Astrocyte of the hippocampus (primary cell): ENCODE measurements at regions not wholly inside any gene's neighbourhood (a gene's known extent, or its start where the extent isn't known, plus 50 kb on each side); places are given as distances from the start of the nearest gene placed in this dataset.
"Not testable (repeated sequence)": the region's sequence is repeated elsewhere in the genome, so short reads cannot be mapped to it uniquely, and the experiment has no call there.

Experiments used
- DNase-seq: peaks from one replicate; pipeline ENCODE4 v3.0.0; 2011; ENCODE audit warnings: low read depth, low spot score

DNA sequence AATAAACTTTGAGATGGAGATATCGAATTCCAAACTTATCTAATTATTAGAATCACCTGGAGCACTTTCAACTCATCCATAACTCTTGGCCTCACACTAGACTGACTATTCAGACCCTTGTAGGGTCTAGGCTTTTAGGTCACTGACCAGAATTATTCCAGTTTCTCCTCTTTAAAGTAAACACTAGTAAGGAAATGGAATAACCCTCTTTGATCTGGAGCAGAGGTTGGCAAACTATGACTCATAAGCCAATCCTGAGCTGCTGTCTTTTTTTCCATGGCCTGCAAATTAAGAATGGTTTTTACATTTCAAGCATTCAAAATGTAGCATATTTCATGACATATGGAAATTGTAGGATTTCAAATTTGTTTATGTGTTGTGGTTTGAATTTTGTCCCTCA lies 1601.9 kb downstream of the REEP3 start:
- no peak for DNase-seq

DNA sequence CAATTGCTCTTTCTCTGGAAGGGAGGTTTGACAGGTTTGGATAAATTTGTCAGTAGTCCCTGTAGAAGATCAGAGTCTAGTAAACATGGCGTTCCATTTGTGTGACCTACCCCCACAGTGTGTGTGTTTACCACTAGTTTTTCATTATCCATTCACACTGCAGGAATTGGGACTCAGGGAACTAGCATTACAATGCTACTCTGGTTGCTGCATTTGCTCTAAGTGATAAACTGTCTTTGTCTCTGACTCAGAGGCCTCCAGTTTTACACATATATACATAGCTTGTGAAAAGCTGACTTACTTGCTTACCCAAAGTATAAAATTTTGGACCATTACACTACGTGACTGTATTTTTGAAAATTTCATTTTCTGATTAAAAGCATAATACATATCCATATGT lies 1604.0 kb downstream of the REEP3 start:
- no peak for DNase-seq

DNA sequence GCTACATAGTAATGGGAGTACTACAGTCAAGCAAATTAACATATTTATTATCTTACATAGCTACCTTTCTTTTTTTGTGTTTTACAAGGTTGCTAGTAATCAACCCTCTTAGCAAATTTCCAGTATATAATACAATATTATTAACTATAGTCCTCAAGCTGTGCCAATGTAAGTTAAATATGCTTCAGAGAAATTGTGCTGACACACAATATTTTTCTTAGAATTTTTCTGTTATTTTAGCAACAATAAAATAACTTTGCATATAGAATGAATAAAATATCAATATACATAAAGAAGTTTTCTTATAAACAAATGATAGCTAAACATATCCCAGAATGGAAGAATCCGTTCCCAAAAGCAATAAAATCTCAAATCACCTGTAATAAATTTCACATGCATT lies 1605.1 kb downstream of the REEP3 start:
- DNase-seq = no peak

DNA sequence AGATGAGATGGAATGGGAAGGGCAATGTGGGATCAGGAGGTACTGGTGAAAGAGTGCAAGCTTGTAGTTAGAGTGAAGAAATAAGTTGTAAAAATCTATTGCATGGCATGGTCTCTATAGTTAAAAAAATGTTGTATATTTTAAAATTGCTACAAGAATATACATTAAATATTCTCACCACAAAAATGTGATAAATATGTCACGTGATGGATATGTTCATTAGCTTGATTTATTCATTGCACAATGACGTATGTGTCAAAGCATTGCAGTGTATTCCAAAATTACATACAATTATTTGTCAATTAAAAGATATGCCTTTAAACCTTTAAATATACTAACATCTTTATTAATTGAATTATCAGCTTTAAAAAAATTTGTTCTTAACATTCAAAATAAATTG lies 1607.1 kb downstream of the REEP3 start:
- no peak for DNase-seq

DNA sequence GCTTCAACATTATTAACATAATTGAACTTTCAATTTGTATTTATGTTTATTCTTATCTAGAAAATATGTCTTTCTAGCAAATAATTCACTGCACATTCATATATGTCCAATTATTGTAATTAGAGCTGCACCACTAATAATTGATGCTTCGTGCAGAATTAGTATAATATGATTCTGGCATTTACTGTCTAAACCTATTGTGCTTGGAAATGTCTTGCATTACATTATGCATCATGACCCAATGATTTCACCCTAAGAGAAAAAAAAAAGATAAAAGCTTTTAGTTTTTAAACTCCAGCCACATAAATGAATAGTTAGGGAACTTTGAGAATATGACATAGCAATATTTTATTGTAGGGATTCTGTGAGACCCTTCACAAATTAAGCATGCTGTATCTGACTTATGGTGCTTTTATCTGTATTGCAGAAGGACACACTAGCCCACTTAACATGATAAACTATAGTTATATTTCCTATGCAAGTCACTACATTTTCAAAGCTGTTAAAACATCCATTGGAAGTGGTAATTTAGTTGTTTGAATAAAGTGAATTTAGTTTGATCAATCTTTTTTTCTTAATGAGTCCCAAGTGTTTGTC lies 1609.1 kb downstream of the REEP3 start:
- DNase-seq = no peak

DNA sequence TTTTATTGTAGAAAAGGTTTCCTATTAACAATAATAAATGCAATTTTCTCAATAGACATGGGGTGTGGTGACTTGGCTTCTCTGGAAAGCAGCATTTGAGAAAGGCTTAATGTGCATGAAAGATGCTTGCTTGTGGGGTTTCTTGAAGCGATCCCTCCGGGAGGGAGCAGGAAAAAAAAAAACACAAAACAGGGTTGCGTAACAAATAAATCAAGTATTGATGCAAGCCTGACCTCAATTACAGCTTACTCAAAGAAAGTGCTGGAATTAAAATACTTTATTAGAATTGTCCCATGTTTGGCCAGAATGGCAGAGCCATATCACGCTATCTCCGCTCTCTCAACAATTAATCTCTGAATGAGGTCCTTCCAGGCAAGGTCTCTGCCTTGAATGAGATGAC lies 1612.5 kb downstream of the REEP3 start:
- no peak for DNase-seq

DNA sequence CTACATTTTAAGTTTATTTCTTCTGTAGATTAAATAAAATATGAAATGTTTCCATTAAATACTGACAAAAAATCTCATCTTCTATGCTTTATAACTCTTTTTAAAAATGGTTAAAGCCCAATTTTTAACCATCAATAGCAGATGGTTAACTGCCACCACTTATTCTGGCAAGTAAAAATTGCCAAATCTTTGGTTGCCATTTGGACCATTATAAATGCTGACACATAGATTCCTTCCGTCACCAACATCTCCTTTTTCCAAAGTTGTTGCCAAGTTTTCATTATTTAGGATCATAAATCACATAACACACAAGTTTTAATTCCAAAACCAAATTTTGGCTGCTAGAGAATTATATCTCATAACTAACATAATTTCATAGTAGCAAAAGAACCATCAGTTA lies 1614.3 kb downstream of the REEP3 start:
- no peak for DNase-seq

DNA sequence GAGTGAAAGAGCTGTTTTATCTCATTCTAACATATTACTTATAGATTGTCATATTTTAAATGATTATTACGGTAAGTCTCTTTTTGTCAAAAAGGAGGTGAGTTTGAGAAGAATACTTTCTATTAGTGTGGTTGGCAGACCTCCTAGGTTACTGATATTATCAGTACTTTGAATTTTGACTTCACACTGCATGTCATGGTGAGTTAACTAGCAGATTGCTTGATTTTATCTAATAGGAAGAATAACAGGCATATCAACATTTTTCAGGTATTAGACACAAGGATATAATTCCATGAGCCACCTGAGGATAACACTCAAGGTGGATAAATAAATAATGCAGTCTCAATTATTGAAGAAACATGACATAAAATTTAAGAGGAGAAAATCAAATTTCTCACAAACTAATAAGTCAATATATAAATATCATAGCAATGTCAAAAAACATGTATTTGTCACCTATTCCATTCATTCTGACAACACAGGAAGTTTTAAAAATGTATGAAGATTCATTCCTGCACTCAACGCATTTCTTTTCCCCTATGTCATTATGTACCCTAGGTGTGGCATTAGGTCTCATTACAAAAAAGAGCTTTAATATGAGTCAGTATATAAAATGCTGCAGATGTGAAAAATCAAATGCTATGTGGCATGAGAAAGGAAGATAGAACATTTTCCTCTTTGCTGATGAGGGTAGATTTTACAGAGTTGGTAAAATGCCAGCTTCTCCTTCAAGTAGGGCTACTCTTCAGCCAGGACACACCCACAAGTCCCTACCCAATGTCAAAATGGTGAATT lies 1621.6 kb downstream of the REEP3 start:
- no peak for DNase-seq

DNA sequence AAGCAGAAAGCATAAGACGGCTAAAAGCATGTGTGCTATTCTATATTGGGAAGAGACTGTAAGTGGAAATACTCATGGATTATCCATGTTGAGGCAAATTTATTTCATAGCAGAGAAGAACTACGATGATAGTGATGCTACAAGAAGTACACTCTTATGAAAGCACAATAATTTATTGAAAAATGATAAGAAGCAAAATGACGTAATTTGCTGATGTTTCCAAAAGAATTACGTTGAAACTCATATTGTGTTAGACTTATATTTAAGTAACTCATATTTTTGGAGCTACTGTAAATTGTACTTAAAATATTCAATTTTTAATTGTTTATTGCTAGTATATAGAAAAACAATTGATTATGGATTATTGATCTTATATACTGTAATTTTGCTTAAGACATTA lies 1622.5 kb downstream of the REEP3 start:
- DNase-seq = no peak

DNA sequence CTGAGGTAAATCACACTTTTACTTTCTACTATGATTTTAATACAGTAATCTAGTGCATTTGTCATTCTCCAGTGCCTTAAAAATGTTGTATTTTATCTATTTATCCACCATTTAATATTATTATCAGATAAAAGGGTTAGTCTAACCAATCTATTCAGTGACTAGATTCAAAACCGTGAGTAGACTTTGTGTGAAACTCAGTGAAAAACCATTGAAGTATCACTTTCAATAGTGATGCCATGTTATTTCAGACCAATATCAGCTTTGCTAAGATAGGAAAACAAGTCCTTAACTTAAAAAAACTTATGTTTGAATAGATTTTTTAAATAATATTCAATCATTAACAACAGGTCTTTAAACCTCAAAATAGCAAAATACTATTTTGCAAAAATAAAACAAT lies 1628.7 kb downstream of the REEP3 start:
- DNase-seq = no peak

DNA sequence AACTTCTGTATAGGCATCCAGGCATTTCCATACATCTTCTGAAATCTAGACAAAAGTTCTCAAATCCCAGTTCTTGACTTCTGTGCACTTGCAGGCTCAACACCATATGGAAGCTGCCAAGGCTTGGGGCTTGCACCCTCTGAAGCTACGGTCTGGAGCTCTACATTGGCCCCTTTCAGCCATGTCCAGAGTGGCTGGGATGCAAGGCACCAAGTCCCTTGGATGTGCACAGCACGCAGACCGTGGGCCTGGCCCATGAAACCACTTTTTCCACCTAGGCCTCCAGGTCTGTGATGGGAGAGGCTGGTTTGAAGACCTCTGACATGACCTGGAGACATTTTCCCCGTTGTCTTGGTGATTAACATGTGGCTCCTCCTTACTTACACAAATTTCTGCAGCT lies 1645.1 kb downstream of the REEP3 start:
- DNase-seq = no peak

DNA sequence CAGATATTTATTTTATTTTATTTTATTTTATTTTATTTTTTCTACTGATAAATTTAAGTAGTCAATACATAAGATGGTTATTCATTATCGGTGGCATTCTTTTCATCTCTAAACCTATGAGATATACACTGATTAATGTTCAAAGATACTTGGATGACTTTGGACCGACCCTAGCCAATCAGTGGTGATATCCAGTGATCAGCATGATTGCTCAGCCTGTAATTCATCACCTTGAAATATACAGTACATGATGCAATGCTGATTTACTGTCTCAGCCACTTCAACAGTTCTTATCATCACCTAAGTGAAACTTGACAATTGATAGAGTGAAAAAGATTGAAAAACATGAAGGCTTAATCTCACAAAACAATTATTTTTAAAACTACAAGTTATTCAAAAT lies 1651.0 kb downstream of the REEP3 start:
- no peak for DNase-seq

DNA sequence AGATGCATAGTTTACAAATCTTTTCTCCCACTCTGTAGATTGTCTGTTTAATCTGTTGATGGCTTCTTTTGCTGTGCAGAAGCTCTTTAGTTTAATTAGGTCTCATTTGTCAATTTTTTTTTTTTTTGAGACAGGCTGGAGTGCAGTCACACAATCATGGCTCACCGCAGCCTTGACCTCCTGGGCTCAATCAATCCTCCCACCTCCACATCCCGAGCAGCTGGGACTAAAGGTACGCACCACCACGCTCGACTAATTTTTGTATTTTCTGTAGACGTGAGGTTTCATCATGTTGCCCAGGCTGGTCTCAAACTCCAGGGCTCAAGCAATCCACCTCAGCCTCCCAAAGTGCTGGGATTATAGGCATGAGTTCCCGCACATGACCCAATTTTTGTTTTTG lies 1655.8 kb downstream of the REEP3 start:
- no peak for DNase-seq

DNA sequence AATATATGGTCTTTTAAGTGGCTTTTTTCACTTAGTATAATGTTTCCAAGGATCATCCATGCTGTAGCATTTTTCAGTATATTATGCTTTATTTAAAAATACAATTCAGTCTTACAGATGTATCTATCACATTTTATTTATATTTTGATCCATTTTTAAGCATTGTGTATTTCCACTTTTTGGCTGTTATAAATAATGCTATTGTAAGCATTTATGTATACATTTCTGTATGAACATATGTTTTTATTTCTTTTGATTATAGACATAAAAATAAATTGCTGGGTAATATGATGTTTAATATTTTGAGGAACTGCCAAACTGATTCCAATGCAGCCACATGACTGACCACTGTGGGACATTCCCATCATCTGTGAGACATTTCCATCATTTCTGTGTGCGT lies 1662.0 kb downstream of the REEP3 start:
- no peak for DNase-seq

DNA sequence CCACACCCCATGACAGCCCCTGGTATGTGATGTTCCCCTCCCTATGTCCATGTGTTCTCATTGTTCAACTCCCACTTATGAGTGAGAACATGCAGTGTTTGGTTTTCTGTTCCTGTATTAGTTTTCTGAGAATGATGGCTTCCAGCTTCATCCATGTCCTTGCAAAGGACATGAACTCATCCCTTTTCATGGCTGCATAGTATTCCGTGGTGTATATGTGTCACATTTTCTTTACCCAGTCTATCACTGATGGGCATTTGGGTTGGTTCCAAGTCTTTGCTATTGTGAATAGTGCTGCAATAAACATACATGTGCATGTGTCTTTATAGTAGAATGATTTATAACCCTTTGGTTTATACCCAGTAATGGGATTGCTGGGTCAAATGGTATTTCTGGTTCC lies 1665.5 kb downstream of the REEP3 start:
- not testable (repeated sequence) for DNase-seq

DNA sequence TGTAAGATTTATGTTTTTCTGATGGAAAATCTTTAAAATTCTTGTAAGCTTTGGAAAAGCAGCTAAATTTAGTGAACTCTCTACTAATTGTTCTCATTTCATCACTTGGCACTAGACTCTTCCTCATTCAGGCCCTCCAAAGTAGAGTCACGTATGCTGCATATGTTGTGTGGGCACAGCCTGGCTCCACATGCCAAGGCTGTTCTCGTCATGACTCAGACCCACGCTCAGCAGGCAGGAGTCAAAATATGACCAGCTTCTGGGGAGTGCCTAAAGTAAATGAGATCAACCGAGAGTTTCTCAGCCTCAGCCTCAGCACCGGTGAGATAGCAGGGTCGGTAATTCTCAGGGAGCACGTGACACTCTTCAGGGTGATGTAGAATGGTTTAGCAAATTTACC lies 1672.9 kb downstream of the REEP3 start:
- DNase-seq = peak; percentile 77

DNA sequence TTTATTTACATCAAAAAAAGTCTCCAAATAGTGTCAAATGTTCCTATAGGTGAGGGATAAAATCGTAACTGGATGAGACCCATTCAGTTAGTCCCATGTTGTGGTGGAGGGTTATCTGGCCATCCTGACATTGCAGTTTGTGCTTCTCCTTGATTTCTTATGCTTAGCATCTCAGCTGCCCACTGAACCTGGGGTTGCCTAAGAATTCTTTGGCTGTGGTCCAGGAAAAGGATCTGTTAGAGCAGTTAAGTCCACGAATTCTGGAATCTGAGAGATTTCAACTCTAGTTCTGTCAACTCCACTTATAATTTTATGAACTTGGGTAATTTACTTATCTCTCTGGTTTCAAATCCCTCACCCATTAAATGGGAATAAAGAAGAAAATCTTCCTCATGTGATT lies 1673.4 kb downstream of the REEP3 start:
- DNase-seq = peak; percentile 50

DNA sequence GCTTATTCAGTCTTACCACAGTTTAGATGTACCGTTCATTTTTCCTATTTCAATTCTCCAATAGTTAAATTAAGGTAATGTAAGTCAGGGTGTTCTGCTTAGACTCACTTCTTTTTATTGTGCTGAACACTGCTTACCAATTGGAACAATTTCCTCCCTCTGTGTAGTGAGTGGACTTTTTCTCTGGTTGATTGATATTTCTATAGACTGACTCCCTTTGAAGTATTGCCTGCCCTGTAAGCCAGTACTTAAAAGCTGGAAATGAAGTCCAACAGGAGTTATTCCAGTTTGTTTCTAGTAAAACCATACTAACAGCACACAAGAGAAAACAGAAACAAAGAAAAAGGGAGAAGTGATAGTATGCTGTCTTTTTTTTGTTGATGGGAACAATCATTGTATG lies 1674.9 kb downstream of the REEP3 start:
- DNase-seq = no peak

DNA sequence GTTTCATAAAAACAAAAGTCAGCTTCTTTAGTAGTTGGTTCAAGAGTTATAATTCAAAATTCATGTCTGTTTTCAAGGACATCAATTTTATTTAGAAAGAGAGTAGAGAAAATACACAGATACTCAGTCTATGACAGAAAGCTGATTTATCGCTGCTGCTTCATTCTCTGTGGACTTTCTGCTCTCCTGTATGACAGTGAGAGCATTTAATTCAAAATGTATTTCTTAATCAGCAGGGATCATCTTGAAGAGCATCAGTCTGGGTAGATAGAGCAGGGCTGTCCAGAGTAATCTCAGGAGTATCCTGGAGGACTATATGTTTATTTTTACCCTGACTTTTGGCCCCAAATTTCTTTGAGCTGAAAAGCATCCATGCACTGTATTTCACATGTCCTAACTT lies 1676.7 kb downstream of the REEP3 start:
- no peak for DNase-seq

DNA sequence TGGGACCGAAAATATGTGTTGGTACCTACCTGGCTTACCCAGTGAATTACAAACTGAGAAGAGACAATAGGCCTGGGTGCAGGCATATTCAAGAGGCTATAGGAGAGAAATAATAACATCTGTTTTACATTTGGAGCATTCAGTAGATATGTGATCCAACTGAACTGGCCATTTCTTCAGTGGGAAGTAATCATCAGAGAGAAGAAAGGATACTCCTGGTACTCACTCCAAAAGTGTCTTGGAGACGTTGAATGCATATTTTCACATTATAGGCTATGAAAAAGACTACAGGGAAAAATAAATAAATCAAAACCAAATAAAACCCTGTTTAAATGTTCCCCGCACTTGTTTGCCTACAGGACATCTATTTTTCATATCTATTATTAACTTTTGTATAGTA lies 1680.3 kb downstream of the REEP3 start:
- DNase-seq = no peak

DNA sequence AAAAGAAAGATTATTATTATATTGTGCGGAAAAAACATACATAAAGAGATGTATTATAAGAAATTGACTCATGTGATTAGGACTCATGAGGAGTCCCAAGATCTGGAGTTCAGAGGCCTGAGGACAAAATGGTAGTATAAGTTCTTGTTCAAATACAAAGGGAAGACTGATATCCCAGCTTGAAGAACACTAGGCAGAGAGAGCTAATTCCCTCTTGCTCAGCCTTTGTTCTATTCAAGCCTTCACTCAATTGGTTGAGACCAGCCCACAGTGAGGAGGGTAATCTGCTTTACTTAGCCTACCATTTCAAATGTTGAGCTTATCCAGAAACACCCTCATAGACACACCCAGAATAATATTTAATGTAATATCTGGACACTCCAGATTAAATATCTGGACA lies 1683.8 kb downstream of the REEP3 start:
- no peak for DNase-seq

DNA sequence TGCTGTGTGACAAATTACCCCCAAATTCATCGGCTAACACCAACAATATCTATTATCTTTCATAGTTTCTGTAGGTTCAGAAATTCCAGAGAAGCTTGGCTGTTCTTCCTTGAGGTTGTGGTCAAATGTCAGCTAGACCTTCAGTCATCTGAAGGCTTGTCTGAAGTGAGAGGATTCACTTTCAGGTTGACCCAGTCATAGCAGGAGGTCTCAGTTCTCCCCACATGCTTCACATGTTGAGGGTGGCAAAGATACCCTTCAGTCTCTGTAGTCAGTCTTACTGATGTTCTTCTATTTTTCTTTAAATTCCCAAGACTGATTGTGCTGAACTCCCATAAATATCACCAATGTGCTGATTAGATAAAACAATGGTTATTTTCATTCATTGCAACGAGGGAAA lies 1692.0 kb downstream of the REEP3 start:
- no peak for DNase-seq

DNA sequence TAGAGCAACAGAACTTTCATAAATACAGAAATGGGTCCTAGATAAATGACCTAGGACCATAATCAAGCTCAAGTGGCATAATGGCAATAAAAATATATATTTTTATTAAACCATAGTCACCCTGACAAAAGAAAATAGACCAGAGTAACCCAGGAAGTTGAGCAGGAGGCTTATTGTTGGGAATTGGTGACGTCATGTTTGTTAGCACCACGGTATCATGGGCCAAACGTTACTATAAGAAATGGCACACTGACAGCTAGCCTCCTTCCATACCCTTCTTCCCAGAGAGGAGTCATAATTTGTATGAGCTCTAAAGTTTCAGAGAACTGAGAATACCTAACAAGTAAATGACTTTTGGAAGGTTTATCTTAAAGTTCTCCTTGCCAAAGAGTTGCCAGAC lies 1698.2 kb downstream of the REEP3 start:
- DNase-seq = no peak

DNA sequence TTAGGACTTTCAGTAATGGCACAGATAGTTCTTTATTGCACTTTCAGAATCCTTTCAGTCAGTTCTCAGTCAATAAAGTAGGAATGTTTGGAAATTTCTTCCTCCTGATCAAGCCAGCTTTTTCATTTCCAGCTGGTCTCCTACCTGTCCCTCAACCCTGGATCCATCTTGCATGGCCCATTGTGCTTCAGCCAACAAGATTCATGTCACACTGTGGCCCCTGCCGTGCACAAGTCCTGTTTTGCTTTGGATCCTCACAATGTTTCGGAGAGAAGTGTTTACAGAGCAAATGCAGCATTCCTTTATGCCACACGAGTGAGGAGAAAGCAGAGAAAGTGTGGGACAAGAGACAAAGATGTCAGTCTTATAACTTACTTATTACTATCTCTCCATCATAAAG lies 1694.7 kb upstream of the LRRTM3 start:
- no peak for DNase-seq
